ENCODE measurements at regions not wholly inside any gene's neighbourhood (a gene's known extent, or its start where the extent isn't known, plus 50 kb on each side); places are given as distances from the start of the nearest gene placed in this dataset.
A peak's percentile ranks its signal among the peaks of the same experiment; 100 is the strongest.

DNA sequence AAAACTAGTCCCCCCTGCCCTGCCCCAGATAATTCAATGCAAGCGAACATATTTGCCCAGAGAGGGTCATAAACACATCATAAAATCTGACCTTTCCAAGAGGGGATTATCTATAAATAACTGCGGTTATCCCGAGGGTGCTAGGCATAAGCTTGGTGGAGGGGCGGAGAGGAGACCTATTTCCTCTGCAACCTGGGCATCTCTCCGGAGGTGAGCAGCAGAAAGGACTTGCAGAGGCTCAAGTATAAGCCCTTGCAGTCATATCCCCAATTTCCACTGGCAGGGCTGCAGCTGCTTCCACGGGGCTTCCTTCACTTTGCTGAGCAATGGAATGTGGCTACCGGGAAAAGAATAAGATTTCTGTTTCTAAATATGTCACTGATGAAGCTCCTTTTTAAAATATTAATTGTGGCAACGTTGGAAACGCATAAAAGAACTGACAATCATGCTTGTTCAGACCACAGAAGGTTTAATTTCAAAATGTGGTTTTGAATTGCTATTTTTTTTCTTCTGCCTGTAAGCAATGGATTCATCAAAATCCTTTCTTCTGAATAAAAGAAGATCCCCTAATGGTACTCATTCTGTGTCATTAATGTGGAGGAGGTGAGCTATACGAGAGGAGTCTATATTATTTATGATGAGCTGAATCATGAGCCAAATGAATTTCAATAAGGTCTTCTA is 268.9 kb upstream of the ATP2B1 start:
- peak; percentile 7 for DNase-seq (ENCODE audit: low read depth, low spot score)
- in situ Hi-C loops (cut with HindIII; ENCODE audit: low pct_unique_long_range_greater_than_20kb, low sequenced_read_pairs), result no loop called here

DNA sequence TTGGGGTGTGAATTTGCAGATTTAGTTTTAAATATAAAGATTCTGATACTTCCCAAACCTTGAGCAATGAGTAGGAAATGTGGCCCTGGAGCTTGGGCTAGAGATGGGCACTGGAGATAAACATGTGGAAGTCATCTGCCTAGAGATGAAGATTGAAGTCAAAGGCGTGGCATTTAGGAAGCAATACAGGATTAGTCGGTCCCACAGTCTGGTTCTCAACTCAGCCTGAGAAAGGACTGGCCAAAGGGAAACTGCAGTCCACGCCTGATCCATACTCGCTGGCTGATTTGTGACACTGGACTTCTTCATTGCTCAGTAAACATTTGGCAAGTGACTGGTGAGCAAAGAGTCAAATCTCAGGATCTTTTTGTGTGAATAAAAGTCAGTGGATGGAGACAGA is 268.2 kb upstream of the ATP2B1 start:
- peak; percentile 5 for DNase-seq (ENCODE audit: low read depth, low spot score)
- in situ Hi-C loops (cut with HindIII; ENCODE audit: low pct_unique_long_range_greater_than_20kb, low sequenced_read_pairs), result no loop called here

DNA sequence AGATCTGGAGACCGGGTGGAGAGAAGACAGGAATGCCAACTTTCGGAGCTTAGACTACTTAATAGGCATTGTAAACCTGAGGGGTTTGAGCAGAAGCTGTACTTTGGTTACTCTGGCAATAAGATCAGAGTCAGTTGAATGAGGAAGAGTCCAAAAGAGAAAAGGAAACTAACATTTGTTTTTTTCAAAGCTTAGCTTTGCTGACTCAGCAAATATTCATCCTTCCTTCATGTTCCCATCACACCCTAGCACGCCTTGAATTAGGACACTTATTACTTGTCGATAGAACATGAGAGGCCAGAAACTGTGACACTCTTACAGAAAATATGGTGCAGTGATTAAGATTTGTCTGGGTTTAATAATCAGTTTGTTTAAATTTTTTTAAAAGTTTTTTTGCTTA is 266.9 kb upstream of the ATP2B1 start:
- DNase-seq (ENCODE audit: low read depth, low spot score), result no peak
- in situ Hi-C loops (cut with HindIII; ENCODE audit: low pct_unique_long_range_greater_than_20kb, low sequenced_read_pairs), result no loop called here

DNA sequence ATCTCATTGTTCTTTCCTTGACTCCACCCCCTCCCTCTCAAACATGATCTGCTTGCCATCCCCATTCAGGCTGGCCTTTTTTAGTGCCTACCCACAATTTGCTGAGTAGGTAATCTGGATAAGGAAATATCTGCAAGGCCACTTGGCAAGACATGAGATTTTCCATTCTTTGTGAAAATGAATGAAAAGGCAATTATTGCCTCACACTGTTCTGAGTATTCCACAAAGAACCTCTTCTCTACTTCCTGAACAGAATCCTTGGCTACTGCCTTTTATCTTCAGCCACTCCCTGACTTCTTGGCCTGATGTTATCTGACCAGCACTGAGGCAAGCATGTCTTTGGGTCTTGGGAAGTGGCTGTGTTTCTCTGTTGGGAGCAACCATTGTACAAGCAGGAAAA is 263.2 kb upstream of the ATP2B1 start:
- DNase-seq (ENCODE audit: low read depth, low spot score), result peak; percentile 55
- in situ Hi-C loops (cut with HindIII; ENCODE audit: low pct_unique_long_range_greater_than_20kb, low sequenced_read_pairs), result no loop called here

DNA sequence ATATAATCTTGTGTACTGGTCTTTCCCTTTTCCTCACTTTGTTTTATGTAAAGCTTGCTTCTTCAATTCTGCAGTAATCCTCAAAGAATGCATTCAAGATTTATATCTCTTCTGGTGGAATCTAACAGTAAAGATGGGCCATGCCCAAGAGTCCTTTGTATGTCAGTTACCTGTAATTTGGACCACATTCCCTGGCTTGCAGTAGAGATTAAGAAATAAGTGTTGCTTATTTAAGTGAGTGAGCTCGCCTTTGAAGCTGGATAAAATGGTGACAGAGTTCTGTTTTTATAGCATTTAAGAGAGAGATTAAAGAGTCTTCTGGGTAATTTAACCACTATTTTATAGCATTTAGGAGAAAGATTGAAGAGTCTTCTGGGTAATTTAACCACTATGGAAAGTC is 262.1 kb upstream of the ATP2B1 start:
- DNase-seq (ENCODE audit: low read depth, low spot score), result no peak
- in situ Hi-C loops (cut with HindIII; ENCODE audit: low pct_unique_long_range_greater_than_20kb, low sequenced_read_pairs), result no loop called here

DNA sequence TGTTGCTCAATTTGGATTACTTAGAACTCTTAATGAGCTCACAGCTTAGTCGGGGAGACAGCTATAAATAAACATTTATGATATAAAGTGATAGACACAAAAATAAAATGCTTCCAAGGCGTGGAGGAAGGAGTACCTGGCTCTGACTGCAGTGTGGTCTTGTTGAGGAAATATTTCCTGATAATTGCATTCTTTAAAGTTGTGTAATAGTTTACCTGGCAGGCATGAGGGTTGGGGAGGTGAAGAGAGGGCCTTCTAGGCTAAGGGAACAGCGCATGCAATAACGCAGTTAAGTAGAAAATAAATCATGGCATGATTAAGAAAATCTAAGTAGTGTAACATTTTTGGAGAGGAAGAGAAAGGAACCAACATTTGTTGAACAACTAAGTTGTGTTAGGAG is 260.5 kb upstream of the ATP2B1 start:
- in situ Hi-C loops (cut with HindIII; ENCODE audit: low pct_unique_long_range_greater_than_20kb, low sequenced_read_pairs), result no loop called here
- no peak for DNase-seq (ENCODE audit: low read depth, low spot score)

DNA sequence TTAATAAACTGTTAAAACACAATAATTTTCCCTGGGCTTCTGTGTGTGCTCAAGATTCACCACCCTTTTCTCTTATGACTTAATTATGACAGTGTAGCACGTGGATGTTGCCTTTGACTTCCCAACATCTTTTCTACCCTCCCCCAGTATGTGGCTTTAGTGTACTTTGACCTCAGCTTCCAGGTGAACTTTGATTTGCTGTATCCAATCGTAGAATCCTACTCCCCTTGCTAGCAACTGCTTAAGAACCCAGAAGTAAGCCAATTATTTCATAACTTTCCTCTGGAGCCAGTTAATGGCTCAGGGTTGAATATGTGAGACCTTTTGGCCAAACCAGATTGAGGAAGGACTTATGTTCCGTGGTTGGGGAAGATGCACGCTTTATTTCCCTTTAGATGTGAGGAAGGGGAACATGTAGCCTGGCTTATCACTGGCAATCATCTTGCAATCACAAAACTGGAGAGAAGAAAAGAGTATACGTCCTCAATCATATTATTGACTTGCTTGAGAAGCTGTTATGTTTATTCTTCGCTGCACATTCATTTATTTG is 259.6 kb upstream of the ATP2B1 start:
- no peak for DNase-seq (ENCODE audit: low read depth, low spot score)
- in situ Hi-C loops (cut with HindIII; ENCODE audit: low pct_unique_long_range_greater_than_20kb, low sequenced_read_pairs), result no loop called here

DNA sequence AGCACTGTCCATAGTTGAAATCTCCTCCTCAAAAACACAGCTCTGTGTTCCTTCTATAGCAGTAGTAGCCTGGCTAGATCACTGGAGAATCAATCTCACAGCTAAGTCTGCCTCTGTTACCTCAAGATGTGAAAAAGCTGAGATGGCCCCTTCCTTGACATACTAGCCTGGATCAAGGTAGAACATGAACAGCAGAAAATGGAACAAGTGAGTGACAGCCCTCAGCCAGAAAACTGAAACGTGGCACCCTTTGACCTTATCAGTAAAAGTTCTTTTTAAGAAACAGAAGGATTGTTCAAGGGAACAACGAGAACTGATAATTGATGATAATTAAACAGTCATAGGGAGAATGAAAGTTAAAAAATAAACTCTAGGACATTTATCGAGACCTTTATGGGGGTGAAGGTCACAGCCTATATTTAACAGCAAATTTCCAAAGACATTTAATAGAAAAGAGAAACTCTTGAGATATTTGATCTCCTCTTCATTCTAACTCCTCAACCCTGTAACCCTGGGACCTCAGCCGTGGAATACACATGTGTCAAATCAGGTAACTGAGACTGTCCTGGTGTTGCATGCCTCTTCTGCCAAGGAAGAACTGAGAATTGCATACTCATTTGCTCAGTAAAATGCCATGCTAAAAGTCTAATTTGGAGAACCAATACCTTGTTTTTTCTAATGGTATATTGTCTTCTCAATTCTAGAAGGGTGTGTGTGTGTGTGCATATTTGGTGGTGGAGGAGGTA is 258.0 kb upstream of the ATP2B1 start:
- DNase-seq (ENCODE audit: low read depth, low spot score), result no peak
- in situ Hi-C loops (cut with HindIII; ENCODE audit: low pct_unique_long_range_greater_than_20kb, low sequenced_read_pairs), result no loop called here

DNA sequence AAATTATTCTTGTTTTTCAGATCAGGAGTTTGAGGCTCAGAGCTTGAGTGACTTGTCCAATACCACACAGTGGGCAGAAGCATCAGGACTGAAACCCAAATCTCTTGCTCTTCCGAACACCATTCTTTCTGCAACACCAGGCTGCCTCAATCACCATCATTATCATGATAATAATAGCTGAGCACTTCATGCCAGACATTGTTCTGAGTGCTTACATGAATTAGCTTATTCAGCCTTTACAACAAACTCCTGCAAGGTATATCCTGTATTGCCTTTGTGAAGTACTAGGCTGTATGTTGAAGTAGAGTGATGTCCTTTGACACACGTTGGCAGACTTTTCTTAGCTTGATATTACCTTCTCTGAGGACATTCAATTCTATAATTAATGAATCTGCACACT is 257.4 kb upstream of the ATP2B1 start:
- no peak for DNase-seq (ENCODE audit: low read depth, low spot score)
- in situ Hi-C loops (cut with HindIII; ENCODE audit: low pct_unique_long_range_greater_than_20kb, low sequenced_read_pairs), result no loop called here

DNA sequence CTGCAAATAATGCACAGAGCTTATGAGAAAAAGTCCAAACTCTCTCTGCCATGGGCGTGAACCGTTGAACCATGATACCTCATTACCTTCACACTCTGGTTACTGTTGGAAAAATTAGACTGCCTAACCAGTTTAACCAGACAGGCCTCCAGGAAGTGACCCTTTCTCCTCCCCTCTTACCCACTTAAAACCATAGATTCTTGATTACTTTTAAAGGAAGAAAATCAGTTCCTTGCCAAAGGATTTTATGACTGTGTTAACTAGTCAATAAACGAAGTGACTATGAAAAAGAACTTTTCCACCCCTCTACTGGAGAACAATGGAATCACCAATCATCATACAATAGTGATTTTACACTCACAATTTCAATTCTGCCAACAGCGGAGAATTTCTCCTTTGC is 254.0 kb upstream of the ATP2B1 start:
- DNase-seq (ENCODE audit: low read depth, low spot score), result no peak
- in situ Hi-C loops (cut with HindIII; ENCODE audit: low pct_unique_long_range_greater_than_20kb, low sequenced_read_pairs), result no loop called here

DNA sequence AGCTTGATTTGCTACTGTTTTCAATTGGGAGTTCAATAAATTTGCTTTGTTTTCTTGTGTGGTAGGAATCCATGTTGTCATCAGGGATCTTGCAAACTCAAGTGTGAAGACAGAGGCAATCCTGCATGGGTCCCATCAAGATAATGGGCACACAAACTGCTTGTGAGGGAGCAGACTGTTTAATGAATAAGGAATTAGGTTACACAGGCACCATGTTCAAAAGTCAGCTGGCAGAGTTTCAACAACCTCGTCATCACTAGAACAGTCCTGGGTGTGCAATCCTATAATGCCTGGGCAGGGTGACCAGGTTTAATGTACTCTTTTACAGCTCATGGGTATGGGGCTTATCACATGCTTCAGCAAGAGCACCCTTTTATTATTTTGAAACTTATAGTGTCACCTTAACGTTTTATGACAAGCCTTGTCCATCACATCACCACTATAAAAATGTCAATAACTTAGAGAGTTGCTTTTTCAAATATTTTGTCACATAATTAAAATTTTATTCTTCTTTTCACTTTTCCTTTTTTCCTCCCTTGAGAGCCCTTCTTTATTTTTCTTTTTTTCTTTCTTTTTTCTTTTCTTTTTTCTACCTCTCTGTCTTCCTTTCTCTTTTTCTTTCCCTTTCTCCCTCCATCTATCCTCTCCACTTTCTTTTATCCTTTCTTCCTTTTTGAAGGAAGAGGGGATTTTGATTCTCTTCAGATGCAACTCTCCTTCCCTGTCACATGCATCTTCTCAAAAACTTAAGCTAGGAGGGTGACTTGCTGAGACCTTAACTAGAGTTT is 252.2 kb upstream of the ATP2B1 start:
- no peak for DNase-seq (ENCODE audit: low read depth, low spot score)
- in situ Hi-C loops (cut with HindIII; ENCODE audit: low pct_unique_long_range_greater_than_20kb, low sequenced_read_pairs), result no loop called here

DNA sequence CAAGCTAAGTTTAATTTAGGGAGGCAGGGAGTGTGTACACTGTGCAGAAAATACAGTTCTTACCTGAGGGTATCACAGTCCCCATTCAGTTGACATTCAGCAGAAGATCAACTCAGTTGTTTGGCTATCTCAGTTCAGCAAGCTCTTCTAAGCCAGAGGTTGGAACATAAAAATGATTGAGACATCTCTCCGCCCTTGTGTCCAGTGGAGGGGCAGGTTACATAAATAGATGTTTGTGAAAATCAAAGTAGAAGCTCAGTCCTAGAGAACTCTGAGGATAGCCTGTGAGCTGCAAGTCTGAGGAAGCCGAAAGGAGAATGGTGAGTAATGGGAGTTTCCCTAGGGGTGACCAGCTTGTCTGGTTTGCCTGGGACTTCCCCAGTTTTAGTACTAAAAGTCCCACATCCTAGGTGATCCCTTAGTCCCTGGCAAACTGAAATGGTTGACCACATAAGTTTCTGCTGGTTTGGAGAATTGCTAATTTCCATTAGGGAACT is 251.4 kb upstream of the ATP2B1 start:
- no peak for DNase-seq (ENCODE audit: low read depth, low spot score)
- in situ Hi-C loops (cut with HindIII; ENCODE audit: low pct_unique_long_range_greater_than_20kb, low sequenced_read_pairs), result no loop called here

DNA sequence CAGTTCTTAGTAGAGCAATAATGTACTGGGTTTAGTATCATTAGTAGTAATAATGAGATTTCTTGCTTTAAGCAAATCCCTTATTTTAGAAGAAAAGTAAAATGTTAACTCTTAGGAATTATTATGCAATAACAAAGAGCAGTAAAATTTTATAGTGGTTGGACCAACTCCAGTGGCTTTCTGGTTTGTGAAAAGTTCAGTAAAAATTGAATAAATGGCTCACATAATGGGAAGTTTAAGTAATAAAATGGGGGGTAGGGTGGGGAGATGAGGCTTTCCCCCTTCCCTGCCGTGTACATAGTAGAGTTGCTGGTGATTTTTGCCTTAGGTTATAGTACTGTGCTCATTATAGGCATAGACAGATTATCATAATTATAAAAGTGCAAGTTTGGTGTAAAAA is 250.5 kb upstream of the ATP2B1 start:
- in situ Hi-C loops (cut with HindIII; ENCODE audit: low pct_unique_long_range_greater_than_20kb, low sequenced_read_pairs), result no loop called here
- no peak for DNase-seq (ENCODE audit: low read depth, low spot score)

DNA sequence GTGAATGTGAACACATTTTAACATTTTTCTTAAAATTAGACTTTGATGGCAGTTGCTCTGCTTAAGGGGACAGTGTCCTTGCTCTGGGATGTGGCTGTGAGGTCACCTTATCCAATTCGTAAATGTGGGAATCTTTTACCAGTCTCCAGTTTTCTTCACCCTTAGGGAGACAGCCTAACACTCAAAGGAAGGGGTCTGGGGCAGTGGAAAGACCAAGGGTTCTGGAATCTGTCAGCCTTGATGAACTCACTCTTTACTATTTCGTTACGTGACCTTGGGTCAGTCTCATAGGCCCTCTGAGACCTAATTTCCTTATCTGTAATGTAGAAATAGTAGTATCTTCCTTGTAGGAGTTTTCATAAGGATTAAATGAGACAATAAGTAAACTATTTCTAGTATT is 245.6 kb upstream of the ATP2B1 start:
- no peak for DNase-seq (ENCODE audit: low read depth, low spot score)
- in situ Hi-C loops (cut with HindIII; ENCODE audit: low pct_unique_long_range_greater_than_20kb, low sequenced_read_pairs), result no loop called here

DNA sequence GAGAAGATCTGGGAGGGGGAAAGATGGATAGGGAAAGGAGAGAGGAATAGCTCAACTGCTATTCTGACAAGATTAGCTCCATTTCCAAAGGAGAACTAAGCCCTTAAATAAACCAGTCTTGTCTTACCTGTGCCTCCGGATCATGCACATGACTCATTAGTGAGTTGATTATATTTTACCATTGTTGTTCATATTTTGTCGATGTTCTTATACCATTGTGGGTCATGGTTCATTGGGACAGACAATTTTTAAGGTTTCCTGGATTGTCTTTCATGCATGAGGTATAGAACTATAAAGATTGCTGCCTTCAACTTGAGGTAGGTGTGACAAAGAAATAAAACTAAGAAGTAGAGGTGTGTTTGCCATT is 243.0 kb upstream of the ATP2B1 start:
- DNase-seq (ENCODE audit: low read depth, low spot score), result no peak
- in situ Hi-C loops (cut with HindIII; ENCODE audit: low pct_unique_long_range_greater_than_20kb, low sequenced_read_pairs), result no loop called here

DNA sequence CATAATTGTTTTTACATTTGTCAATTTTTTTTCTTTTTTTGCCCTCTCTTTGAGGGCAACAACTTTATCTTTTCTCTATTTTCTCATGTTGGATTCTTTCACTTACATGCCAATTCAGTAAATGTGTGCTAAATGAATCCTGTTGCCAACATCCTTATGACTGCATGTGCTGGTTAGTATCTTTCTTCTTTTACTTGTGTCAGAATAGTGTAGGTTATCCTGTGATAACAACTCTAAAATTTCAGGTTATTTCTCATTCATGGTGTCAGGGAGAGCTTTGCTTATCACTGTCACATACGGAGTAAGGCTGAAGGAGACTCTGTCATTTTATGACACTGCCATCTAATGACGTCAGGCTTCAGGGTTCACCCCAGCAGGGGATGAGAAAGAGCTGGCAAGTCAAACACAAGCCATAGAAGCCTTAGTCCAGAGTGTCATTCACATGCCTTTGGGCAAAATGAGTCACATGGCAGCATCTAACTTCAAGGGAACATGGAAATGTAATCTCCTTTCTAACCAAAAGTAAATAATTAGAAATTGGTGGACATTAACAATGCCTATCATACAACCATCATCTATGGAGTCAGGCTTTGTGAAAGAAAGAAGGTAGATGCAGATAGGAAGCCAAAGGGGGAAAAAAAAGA is 242.5 kb upstream of the ATP2B1 start:
- DNase-seq (ENCODE audit: low read depth, low spot score), result peak; percentile 8
- in situ Hi-C loops (cut with HindIII; ENCODE audit: low pct_unique_long_range_greater_than_20kb, low sequenced_read_pairs), result no loop called here

DNA sequence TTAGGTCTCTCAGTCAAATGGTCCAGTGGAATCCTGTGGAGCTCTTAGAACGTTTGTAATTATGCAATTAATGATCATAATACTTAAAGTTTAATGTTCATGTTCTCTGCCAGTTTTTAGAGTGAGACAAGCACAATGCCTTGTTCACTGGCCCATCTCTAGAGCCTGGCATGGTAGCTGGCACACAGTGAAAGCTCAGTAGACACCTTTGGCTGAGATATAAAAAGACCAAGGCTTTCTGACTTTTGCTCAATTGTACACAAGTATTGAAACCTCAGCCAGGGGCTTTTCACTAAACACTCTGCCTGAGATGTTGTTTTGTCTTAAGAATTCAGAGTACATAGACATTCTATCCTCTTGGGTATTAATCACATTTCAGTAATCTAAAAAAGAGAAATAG is 241.8 kb upstream of the ATP2B1 start:
- in situ Hi-C loops (cut with HindIII; ENCODE audit: low pct_unique_long_range_greater_than_20kb, low sequenced_read_pairs), result no loop called here
- DNase-seq (ENCODE audit: low read depth, low spot score), result no peak
